ENCODE measurements at regions not wholly inside any gene's neighbourhood (a gene's known extent, or its start where the extent isn't known, plus 50 kb on each side); places are given as distances from the start of the nearest gene placed in this dataset.

DNA sequence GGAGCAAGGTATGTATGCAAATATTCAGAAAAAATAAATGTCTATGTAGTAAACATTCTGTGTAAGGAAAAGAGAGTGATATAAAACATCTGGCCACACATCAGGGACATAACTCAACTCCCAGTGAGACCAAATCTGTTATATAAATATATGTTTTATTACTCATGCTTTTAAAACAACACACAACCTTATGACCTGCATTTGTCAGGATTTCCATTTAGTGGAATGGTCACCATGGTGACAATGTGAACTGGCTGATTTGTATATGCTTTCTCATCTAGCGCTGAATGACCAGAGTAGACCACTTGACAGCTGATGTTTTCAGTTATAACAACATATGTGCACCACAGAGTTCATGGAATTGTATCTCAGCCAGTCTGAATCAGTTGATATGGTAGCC, 551.7 kb downstream of the HTR7 start:
- no peak for TF ChIP-seq CTCF (optimal IDR thresholded peaks at IDR 0.05 in 1 of 3, IDR thresholded peaks at IDR 0.05 in 1 of 3, conservative IDR thresholded peaks at IDR 0.05 in 1 of 3; ENCODE audit: extremely low read depth in 1 of 3, insufficient read depth in 2 of 3, low read length in 3 of 3)
- no peak for TF ChIP-seq EZH2 (IDR thresholded peaks at IDR 0.05; ENCODE audit: low read length)
